ENCODE measurements at regions not wholly inside any gene's neighbourhood (a gene's known extent, or its start where the extent isn't known, plus 50 kb on each side); places are given as distances from the start of the nearest gene placed in this dataset.

- TF ChIP-seq CTCF (conservative IDR thresholded peaks at IDR 0.05; ENCODE audit: low read length): no peak
- no peak for TF ChIP-seq EZH2phosphoT487 (IDR thresholded peaks at IDR 0.05; ENCODE audit: borderline replicate concordance)
Observed at GRCh38 chr6:163860287-163861081, 446.0 kb downstream of the QKI start.
